ENCODE measurements at regions not wholly inside any gene's neighbourhood (a gene's known extent, or its start where the extent isn't known, plus 50 kb on each side); places are given as distances from the start of the nearest gene placed in this dataset.
A peak's percentile ranks its signal among the peaks of the same experiment; 100 is the strongest.

GRCh38 chr14:97456958-97457357 is 659.8 kb downstream of the VRK1 start:
- DNase-seq (ENCODE audit: low spot score in 2 of 2) = peak in 1 of 2 donors; percentile 22
- peaks cover 55% of the 10 kb centered on the region for H3K4me1 Mint-ChIP-seq
- peaks cover 8% of the 10 kb centered on the region for H3K36me3 Mint-ChIP-seq (ENCODE audit: insufficient read depth)
- H3K27ac Mint-ChIP-seq (ENCODE audit: low read depth) = peak overlapping the region; percentile 94
- H3K27me3 Mint-ChIP-seq = no peaks in the 10 kb centered on the region
- ATAC-seq (replicated peaks; ENCODE audit: extremely low read depth, poor library complexity, severe bottlenecking) = peak; percentile 35
- H3K4me3 Mint-ChIP-seq = peak overlapping the region; percentile 81
- H3K9me3 Mint-ChIP-seq = no peaks in the 10 kb centered on the region

GRCh38 chr14:97457575-97458085 is 660.4 kb downstream of the VRK1 start:
- Mint-ChIP-seq H3K4me1 (peaks cover 55% of the 10 kb centered on the region), H3K36me3 (ENCODE audit: insufficient read depth) (peaks cover 10% of the 10 kb centered on the region), H3K4me3 (peak overlapping the region; percentile 81), H3K9me3 (no peaks in the 10 kb centered on the region), H3K27ac (ENCODE audit: low read depth) (peak overlapping the region; percentile 94), H3K27me3 (no peaks in the 10 kb centered on the region)
- no peak for ATAC-seq (replicated peaks; ENCODE audit: extremely low read depth, poor library complexity, severe bottlenecking)
- DNase-seq (ENCODE audit: low spot score in 2 of 2) = no peak

GRCh38 chr14:97458255-97458654 is 661.1 kb downstream of the VRK1 start:
- Mint-ChIP-seq H3K4me3 (peak overlapping the region; percentile 81), H3K9me3 (no peaks in the 10 kb centered on the region), H3K27me3 (no peaks in the 10 kb centered on the region), H3K36me3 (ENCODE audit: insufficient read depth) (peaks cover 10% of the 10 kb centered on the region), H3K27ac (ENCODE audit: low read depth) (peak overlapping the region; percentile 94), H3K4me1 (peaks cover 55% of the 10 kb centered on the region)
- no peak for DNase-seq (ENCODE audit: low spot score in 2 of 2)
- ATAC-seq (replicated peaks; ENCODE audit: extremely low read depth, poor library complexity, severe bottlenecking) = no peak

GRCh38 chr14:97458661-97459579 is 661.7 kb downstream of the VRK1 start:
- peaks cover 55% of the 10 kb centered on the region for H3K4me1 Mint-ChIP-seq
- H3K36me3 Mint-ChIP-seq (ENCODE audit: insufficient read depth) = peaks cover 10% of the 10 kb centered on the region
- no peaks in the 10 kb centered on the region for H3K27me3 Mint-ChIP-seq
- peak; percentile 56 to 80 for DNase-seq (ENCODE audit: low spot score in 2 of 2)
- peak overlapping the region; percentile 94 for H3K27ac Mint-ChIP-seq (ENCODE audit: low read depth)
- ATAC-seq (replicated peaks; ENCODE audit: extremely low read depth, poor library complexity, severe bottlenecking) = peak; percentile 84
- peak overlapping the region; percentile 81 for H3K4me3 Mint-ChIP-seq
- H3K9me3 Mint-ChIP-seq = no peaks in the 10 kb centered on the region

- H3K4me1 Mint-ChIP-seq = peaks cover 55% of the 10 kb centered on the region
- DNase-seq (ENCODE audit: low spot score in 2 of 2) (no peak), ATAC-seq (replicated peaks; ENCODE audit: extremely low read depth, poor library complexity, severe bottlenecking) (no peak)
- no peaks in the 10 kb centered on the region for H3K9me3 Mint-ChIP-seq
- no peak overlapping the region for H3K4me3 Mint-ChIP-seq
- no peak overlapping the region for H3K27ac Mint-ChIP-seq (ENCODE audit: low read depth)
- peaks cover 10% of the 10 kb centered on the region for H3K36me3 Mint-ChIP-seq (ENCODE audit: insufficient read depth)
- no peaks in the 10 kb centered on the region for H3K27me3 Mint-ChIP-seq
Observed at GRCh38 chr14:97462081-97462480, 664.9 kb downstream of the VRK1 start.

GRCh38 chr14:97468220-97468619 is 671.0 kb downstream of the VRK1 start:
- peaks cover 37% of the 10 kb centered on the region for H3K4me1 Mint-ChIP-seq
- no peak for DNase-seq (ENCODE audit: low spot score in 2 of 2)
- peaks cover 2% of the 10 kb centered on the region for H3K36me3 Mint-ChIP-seq (ENCODE audit: insufficient read depth)
- no peaks in the 10 kb centered on the region for H3K9me3 Mint-ChIP-seq
- H3K27me3 Mint-ChIP-seq = no peaks in the 10 kb centered on the region
- H3K27ac Mint-ChIP-seq (ENCODE audit: low read depth) = no peak overlapping the region
- no peak overlapping the region for H3K4me3 Mint-ChIP-seq
- ATAC-seq (replicated peaks; ENCODE audit: extremely low read depth, poor library complexity, severe bottlenecking) = no peak

GRCh38 chr14:97477353-97477752 is 680.2 kb downstream of the VRK1 start:
- no peaks in the 10 kb centered on the region for H3K27me3 Mint-ChIP-seq
- peak in 1 of 2 donors; percentile 27 for DNase-seq (ENCODE audit: low spot score in 2 of 2)
- no peak overlapping the region for H3K4me3 Mint-ChIP-seq
- no peak overlapping the region for H3K27ac Mint-ChIP-seq (ENCODE audit: low read depth)
- peaks cover 5% of the 10 kb centered on the region for H3K36me3 Mint-ChIP-seq (ENCODE audit: insufficient read depth)
- H3K9me3 Mint-ChIP-seq = no peaks in the 10 kb centered on the region
- peaks cover 38% of the 10 kb centered on the region for H3K4me1 Mint-ChIP-seq
- peak; percentile 98 for ATAC-seq (replicated peaks; ENCODE audit: extremely low read depth, poor library complexity, severe bottlenecking)

- Mint-ChIP-seq H3K27ac (ENCODE audit: low read depth) (no peak overlapping the region), H3K4me3 (no peak overlapping the region), H3K36me3 (ENCODE audit: insufficient read depth) (peaks cover 1% of the 10 kb centered on the region), H3K4me1 (peaks cover 20% of the 10 kb centered on the region), H3K9me3 (no peaks in the 10 kb centered on the region), H3K27me3 (no peaks in the 10 kb centered on the region)
- no peak for ATAC-seq (replicated peaks; ENCODE audit: extremely low read depth, poor library complexity, severe bottlenecking)
- DNase-seq (ENCODE audit: low spot score in 2 of 2) = no peak
Observed at GRCh38 chr14:97485201-97485600, 688.0 kb downstream of the VRK1 start.

- H3K4me1 Mint-ChIP-seq = peaks cover 33% of the 10 kb centered on the region
- DNase-seq (ENCODE audit: low spot score in 2 of 2) (no peak), ATAC-seq (replicated peaks; ENCODE audit: extremely low read depth, poor library complexity, severe bottlenecking) (no peak)
- H3K27ac Mint-ChIP-seq (ENCODE audit: low read depth) = no peak overlapping the region
- H3K4me3 Mint-ChIP-seq = no peak overlapping the region
- no peaks in the 10 kb centered on the region for H3K27me3 Mint-ChIP-seq
- H3K36me3 Mint-ChIP-seq (ENCODE audit: insufficient read depth) = peaks cover 5% of the 10 kb centered on the region
- H3K9me3 Mint-ChIP-seq = no peaks in the 10 kb centered on the region
Observed at GRCh38 chr14:97486601-97487120, 689.5 kb downstream of the VRK1 start.

- Mint-ChIP-seq H3K4me1 (peaks cover 31% of the 10 kb centered on the region), H3K4me3 (no peak overlapping the region), H3K27me3 (no peaks in the 10 kb centered on the region), H3K27ac (ENCODE audit: low read depth) (no peak overlapping the region), H3K36me3 (ENCODE audit: insufficient read depth) (peaks cover 4% of the 10 kb centered on the region), H3K9me3 (peaks cover 7% of the 10 kb centered on the region)
- ATAC-seq (replicated peaks; ENCODE audit: extremely low read depth, poor library complexity, severe bottlenecking) = no peak
- no peak for DNase-seq (ENCODE audit: low spot score in 2 of 2)
Observed at GRCh38 chr14:97489750-97490149, 692.6 kb downstream of the VRK1 start.

- DNase-seq (ENCODE audit: low spot score in 2 of 2) = peak in 1 of 2 donors; percentile 17
- H3K9me3 Mint-ChIP-seq = peaks cover 7% of the 10 kb centered on the region
- no peak overlapping the region for H3K4me3 Mint-ChIP-seq
- H3K36me3 Mint-ChIP-seq (ENCODE audit: insufficient read depth) = peaks cover 4% of the 10 kb centered on the region
- H3K27me3 Mint-ChIP-seq = no peaks in the 10 kb centered on the region
- no peak overlapping the region for H3K27ac Mint-ChIP-seq (ENCODE audit: low read depth)
- H3K4me1 Mint-ChIP-seq = peaks cover 24% of the 10 kb centered on the region
- ATAC-seq (replicated peaks; ENCODE audit: extremely low read depth, poor library complexity, severe bottlenecking) = peak; percentile 58
Observed at GRCh38 chr14:97490521-97491070, 693.4 kb downstream of the VRK1 start.

- Mint-ChIP-seq H3K4me3 (no peak overlapping the region), H3K36me3 (ENCODE audit: insufficient read depth) (peaks cover 4% of the 10 kb centered on the region), H3K27ac (ENCODE audit: low read depth) (no peak overlapping the region), H3K27me3 (no peaks in the 10 kb centered on the region), H3K9me3 (peaks cover 7% of the 10 kb centered on the region), H3K4me1 (peaks cover 24% of the 10 kb centered on the region)
- ATAC-seq (replicated peaks; ENCODE audit: extremely low read depth, poor library complexity, severe bottlenecking) (no peak), DNase-seq (ENCODE audit: low spot score in 2 of 2) (no peak)
Observed at GRCh38 chr14:97491697-97492096, 694.5 kb downstream of the VRK1 start.

Data from central memory CD8-positive, alpha-beta T cell (primary cell).